HEK293 (cell line): ENCODE measurements at regions not wholly inside any gene's neighbourhood (a gene's known extent, or its start where the extent isn't known, plus 50 kb on each side); places are given as distances from the start of the nearest gene placed in this dataset.

Source experiments
- CTCF ChIA-PET: fragments of 350-600 bp; formaldehyde crosslinking; extraction: SDS; loops from one replicate; lab custom pipeline; 2021; ENCODE audit warnings: antibody characterized with exemption; lab: Yijun Ruan, JAX
- POLR2A ChIA-PET: fragments of 300-600 bp; formaldehyde crosslinking; extraction: SDS; loops from one replicate; lab custom pipeline; 2020; ENCODE audit warnings: antibody characterized with exemption, inconsistent platforms; lab: Yijun Ruan, JAX
- H3K27ac ChIP-seq: fragments of 200-500 bp; sonication (Bioruptor generic); 2 replicates; pipeline ENCODE4 v1.5.1; 2014; ENCODE audit warnings: low read depth, low read length, control low read depth, inconsistent platforms; ENCODE audit errors: extremely low read depth
- H3K36me3 ChIP-seq, 2 experiments: fragments of 200-500 bp in 1 of 2; sonication (Bioruptor generic) in 1 of 2; 1 replicate in 1 of 2; 2 replicates in 1 of 2; pipeline ENCODE4 v1.5.1; 2014 to 2017; ENCODE audit warnings: inconsistent platforms in 2 of 2, low read length in 2 of 2; ENCODE audit not compliant: control insufficient read depth in 2 of 2, insufficient read depth in 1 of 2
- H3K4me1 ChIP-seq: fragments of 200-500 bp; sonication (Bioruptor generic); 2 replicates; pipeline ENCODE4 v1.5.1; 2014; ENCODE audit warnings: mild to moderate bottlenecking, low read length, inconsistent platforms; ENCODE audit not compliant: control insufficient read depth, insufficient read depth
- H3K4me3 ChIP-seq: 2 replicates; pipeline ENCODE4 v1.5.1; 2011; ENCODE audit warnings: low read depth, mild to moderate bottlenecking, control low read depth, low read length, moderate library complexity
- H3K9me3 ChIP-seq: fragments of 200-500 bp; sonication (Bioruptor generic); 2 replicates; pipeline ENCODE4 v1.5.1; 2014; ENCODE audit warnings: low read depth, low read length, inconsistent platforms; ENCODE audit not compliant: control insufficient read depth, insufficient read depth
- HOXD13 ChIP-seq: sonication (generic); formaldehyde crosslinking; IDR thresholded peaks from 2 replicates; pipeline ENCODE4 v1.8.0; 2022; ENCODE audit warnings: missing genetic modification reagents, borderline replicate concordance
- YY2 ChIP-seq: fragments of 450-650 bp; formaldehyde crosslinking; IDR thresholded peaks from 2 replicates; pipeline ENCODE4 v1.5.1; 2016; ENCODE audit warnings: missing biosample characterization, missing genetic modification characterization
- ZBTB7A ChIP-seq: fragments of 450-650 bp; formaldehyde crosslinking; IDR thresholded peaks from 2 replicates; pipeline ENCODE4 v1.5.1; 2016; ENCODE audit warnings: low read depth, missing biosample characterization, missing genetic modification characterization
- ZNF202 ChIP-seq: fragments of 450-650 bp; formaldehyde crosslinking; IDR thresholded peaks from 2 replicates; pipeline ENCODE4 v1.5.1; 2016; ENCODE audit warnings: missing biosample characterization, missing genetic modification characterization, borderline replicate concordance
- ZNF416 ChIP-seq: fragments of 450-650 bp; formaldehyde crosslinking; IDR thresholded peaks from 2 replicates; pipeline ENCODE4 v1.5.1; 2016; ENCODE audit warnings: missing biosample characterization, missing genetic modification characterization
- ZNF426 ChIP-seq: fragments of 450-650 bp; formaldehyde crosslinking; IDR thresholded peaks from 2 replicates; pipeline ENCODE4 v1.5.1; 2017; ENCODE audit warnings: missing biosample characterization, missing genetic modification characterization, mild to moderate bottlenecking, inconsistent platforms, moderate library complexity
- ZNF510 ChIP-seq: fragments of 450-650 bp; formaldehyde crosslinking; IDR thresholded peaks from 2 replicates; pipeline ENCODE4 v1.5.1; 2018; ENCODE audit warnings: mild to moderate bottlenecking, missing genetic modification characterization, missing biosample characterization; ENCODE audit not compliant: insufficient replicate concordance
- ZNF660 ChIP-seq: fragments of 450-650 bp; IDR thresholded peaks from 2 replicates; pipeline ENCODE4 v1.5.1; 2018; ENCODE audit warnings: missing biosample characterization, mild to moderate bottlenecking, missing genetic modification characterization
- TF ChIP-seq, protein P1 (sequence below): fragments of 450-650 bp; formaldehyde crosslinking; IDR thresholded peaks from 2 replicates; pipeline ENCODE4 v1.5.1; 2016; ENCODE audit warnings: missing biosample characterization, missing genetic modification characterization, borderline replicate concordance
- TF ChIP-seq, protein P2 (sequence below): fragments of 450-650 bp; formaldehyde crosslinking; IDR thresholded peaks from 2 replicates; pipeline ENCODE4 v1.5.1; 2016; ENCODE audit warnings: missing biosample characterization, missing genetic modification characterization
- TF ChIP-seq, protein P3 (sequence below): fragments of 450-650 bp; formaldehyde crosslinking; IDR thresholded peaks from 2 replicates; pipeline ENCODE4 v1.5.1; 2016; ENCODE audit warnings: missing biosample characterization, missing genetic modification characterization, borderline replicate concordance
- TF ChIP-seq, protein P4 (sequence below): fragments of 450-650 bp; formaldehyde crosslinking; IDR thresholded peaks from 2 replicates; pipeline ENCODE4 v1.5.1; 2016; ENCODE audit warnings: missing biosample characterization, missing genetic modification characterization, borderline replicate concordance

DNA sequence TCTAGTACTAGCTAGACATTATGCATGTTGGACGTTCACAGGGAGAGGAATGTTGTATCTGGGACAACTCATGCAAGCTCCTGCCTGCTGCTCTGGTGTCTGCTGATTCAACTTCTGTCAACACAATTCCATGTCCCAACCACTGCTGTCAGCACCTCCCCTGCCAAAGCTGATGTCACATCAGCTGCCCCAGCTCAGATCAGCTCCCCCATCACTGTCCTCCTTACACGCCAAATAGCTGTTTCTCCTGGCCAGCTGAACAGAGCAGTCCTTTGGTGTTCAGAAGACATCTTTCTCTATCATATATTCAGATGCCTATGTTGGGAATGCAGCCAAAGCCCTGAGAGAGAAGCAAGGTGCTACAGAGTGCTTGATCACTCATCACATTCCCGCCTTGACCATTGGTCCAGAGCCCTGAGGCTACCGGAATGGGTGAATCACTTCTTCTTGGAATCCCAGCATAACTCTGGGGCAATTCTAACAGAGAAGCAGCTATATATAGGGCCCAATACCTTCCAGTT, 223.3 kb downstream of the SEC61B start (continued):
- TF ChIP-seq, protein P1, sequence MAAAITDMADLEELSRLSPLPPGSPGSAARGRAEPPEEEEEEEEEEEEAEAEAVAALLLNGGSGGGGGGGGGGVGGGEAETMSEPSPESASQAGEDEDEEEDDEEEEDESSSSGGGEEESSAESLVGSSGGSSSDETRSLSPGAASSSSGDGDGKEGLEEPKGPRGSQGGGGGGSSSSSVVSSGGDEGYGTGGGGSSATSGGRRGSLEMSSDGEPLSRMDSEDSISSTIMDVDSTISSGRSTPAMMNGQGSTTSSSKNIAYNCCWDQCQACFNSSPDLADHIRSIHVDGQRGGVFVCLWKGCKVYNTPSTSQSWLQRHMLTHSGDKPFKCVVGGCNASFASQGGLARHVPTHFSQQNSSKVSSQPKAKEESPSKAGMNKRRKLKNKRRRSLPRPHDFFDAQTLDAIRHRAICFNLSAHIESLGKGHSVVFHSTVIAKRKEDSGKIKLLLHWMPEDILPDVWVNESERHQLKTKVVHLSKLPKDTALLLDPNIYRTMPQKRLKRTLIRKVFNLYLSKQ (tag by site-specific recombination): no peak

DNA sequence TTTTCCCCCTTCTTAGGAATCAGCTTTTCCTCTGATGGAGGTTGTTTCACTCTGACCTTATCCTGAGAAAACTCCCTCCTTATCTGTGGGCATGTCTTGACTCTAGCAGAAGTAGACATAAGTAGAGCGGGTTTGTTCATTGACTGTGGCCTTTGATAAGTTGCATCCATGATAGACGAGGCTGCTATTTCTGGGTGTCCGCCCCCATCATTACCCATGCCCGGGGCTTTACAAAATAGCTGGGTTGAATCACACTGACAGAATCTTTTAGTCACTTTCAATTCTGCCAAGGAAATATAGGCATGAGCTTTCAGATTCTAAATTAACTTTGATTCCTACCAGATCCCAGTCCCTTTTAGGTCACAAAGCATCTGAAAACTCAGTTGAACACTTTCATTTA, 223.8 kb downstream of the SEC61B start:
- no peak overlapping the region for H3K27ac ChIP-seq
- no peaks in the 10 kb centered on the region for H3K36me3 ChIP-seq
- no peaks in the 10 kb centered on the region for H3K9me3 ChIP-seq
- POLR2A ChIA-PET: no interaction called here
- TF ChIP-seq, protein P2, sequence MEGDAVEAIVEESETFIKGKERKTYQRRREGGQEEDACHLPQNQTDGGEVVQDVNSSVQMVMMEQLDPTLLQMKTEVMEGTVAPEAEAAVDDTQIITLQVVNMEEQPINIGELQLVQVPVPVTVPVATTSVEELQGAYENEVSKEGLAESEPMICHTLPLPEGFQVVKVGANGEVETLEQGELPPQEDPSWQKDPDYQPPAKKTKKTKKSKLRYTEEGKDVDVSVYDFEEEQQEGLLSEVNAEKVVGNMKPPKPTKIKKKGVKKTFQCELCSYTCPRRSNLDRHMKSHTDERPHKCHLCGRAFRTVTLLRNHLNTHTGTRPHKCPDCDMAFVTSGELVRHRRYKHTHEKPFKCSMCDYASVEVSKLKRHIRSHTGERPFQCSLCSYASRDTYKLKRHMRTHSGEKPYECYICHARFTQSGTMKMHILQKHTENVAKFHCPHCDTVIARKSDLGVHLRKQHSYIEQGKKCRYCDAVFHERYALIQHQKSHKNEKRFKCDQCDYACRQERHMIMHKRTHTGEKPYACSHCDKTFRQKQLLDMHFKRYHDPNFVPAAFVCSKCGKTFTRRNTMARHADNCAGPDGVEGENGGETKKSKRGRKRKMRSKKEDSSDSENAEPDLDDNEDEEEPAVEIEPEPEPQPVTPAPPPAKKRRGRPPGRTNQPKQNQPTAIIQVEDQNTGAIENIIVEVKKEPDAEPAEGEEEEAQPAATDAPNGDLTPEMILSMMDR (tag by site-specific recombination): no peak
- TF ChIP-seq ZBTB7A (tag by site-specific recombination) (no peak), ZNF426 (tag by site-specific recombination) (no peak), ZNF202 (tag by site-specific recombination) (no peak), HOXD13 (CRISPR knock-in tag) (no peak)
- TF ChIP-seq, protein P3, sequence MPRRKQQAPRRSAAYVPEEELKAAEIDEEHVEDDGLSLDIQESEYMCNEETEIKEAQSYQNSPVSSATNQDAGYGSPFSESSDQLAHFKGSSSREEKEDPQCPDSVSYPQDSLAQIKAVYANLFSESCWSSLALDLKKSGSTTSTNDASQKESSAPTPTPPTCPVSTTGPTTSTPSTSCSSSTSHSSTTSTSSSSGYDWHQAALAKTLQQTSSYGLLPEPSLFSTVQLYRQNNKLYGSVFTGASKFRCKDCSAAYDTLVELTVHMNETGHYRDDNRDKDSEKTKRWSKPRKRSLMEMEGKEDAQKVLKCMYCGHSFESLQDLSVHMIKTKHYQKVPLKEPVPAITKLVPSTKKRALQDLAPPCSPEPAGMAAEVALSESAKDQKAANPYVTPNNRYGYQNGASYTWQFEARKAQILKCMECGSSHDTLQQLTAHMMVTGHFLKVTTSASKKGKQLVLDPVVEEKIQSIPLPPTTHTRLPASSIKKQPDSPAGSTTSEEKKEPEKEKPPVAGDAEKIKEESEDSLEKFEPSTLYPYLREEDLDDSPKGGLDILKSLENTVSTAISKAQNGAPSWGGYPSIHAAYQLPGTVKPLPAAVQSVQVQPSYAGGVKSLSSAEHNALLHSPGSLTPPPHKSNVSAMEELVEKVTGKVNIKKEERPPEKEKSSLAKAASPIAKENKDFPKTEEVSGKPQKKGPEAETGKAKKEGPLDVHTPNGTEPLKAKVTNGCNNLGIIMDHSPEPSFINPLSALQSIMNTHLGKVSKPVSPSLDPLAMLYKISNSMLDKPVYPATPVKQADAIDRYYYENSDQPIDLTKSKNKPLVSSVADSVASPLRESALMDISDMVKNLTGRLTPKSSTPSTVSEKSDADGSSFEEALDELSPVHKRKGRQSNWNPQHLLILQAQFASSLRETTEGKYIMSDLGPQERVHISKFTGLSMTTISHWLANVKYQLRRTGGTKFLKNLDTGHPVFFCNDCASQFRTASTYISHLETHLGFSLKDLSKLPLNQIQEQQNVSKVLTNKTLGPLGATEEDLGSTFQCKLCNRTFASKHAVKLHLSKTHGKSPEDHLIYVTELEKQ (tag by site-specific recombination): no peak
- TF ChIP-seq, all 188 proteins: peak for 0
- no peaks in the 10 kb centered on the region for H3K4me1 ChIP-seq
- CTCF ChIA-PET: interaction anchor here (0.5 to 0.9 kb wide), 4 partner anchors 139 to 517 kb away, joined by 3 to 4 read pairs (median 3); no protein-coding TSS in a partner anchor
- H3K4me3 ChIP-seq: no peak overlapping the region

DNA sequence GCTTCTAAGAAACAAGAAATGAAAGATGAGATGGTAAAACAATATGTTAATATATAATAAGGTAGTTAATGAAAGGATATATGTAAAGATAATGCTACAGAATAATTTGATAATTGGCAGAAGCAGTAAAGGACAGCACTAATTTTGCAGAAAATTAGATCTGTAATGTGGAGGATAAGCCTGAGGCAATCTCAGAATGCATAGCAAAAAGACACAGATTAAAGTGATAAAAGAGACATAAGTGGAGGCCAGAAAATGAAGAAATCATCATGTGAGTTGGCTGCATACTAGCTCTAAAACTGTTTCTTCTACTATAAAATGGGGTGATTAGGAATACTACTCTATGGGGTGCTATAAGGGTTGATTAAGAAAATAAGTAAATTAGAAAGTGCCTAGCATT, 225.9 kb downstream of the SEC61B start:
- H3K4me1 ChIP-seq: no peaks in the 10 kb centered on the region
- H3K27ac ChIP-seq: no peak overlapping the region
- POLR2A ChIA-PET: no interaction called here
- TF ChIP-seq ZNF416 (tag by site-specific recombination): no peak
- no peak for TF ChIP-seq ZNF510
- no peak for TF ChIP-seq YY2 (tag by site-specific recombination)
- TF ChIP-seq, protein P4, sequence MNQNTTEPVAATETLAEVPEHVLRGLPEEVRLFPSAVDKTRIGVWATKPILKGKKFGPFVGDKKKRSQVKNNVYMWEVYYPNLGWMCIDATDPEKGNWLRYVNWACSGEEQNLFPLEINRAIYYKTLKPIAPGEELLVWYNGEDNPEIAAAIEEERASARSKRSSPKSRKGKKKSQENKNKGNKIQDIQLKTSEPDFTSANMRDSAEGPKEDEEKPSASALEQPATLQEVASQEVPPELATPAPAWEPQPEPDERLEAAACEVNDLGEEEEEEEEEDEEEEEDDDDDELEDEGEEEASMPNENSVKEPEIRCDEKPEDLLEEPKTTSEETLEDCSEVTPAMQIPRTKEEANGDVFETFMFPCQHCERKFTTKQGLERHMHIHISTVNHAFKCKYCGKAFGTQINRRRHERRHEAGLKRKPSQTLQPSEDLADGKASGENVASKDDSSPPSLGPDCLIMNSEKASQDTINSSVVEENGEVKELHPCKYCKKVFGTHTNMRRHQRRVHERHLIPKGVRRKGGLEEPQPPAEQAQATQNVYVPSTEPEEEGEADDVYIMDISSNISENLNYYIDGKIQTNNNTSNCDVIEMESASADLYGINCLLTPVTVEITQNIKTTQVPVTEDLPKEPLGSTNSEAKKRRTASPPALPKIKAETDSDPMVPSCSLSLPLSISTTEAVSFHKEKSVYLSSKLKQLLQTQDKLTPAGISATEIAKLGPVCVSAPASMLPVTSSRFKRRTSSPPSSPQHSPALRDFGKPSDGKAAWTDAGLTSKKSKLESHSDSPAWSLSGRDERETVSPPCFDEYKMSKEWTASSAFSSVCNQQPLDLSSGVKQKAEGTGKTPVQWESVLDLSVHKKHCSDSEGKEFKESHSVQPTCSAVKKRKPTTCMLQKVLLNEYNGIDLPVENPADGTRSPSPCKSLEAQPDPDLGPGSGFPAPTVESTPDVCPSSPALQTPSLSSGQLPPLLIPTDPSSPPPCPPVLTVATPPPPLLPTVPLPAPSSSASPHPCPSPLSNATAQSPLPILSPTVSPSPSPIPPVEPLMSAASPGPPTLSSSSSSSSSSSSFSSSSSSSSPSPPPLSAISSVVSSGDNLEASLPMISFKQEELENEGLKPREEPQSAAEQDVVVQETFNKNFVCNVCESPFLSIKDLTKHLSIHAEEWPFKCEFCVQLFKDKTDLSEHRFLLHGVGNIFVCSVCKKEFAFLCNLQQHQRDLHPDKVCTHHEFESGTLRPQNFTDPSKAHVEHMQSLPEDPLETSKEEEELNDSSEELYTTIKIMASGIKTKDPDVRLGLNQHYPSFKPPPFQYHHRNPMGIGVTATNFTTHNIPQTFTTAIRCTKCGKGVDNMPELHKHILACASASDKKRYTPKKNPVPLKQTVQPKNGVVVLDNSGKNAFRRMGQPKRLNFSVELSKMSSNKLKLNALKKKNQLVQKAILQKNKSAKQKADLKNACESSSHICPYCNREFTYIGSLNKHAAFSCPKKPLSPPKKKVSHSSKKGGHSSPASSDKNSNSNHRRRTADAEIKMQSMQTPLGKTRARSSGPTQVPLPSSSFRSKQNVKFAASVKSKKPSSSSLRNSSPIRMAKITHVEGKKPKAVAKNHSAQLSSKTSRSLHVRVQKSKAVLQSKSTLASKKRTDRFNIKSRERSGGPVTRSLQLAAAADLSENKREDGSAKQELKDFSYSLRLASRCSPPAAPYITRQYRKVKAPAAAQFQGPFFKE: no peak
- no peak for TF ChIP-seq ZNF202 (tag by site-specific recombination)
- TF ChIP-seq ZNF660 (tag by site-specific recombination): no peak
- CTCF ChIA-PET: interaction anchor here (0.6 kb wide), 1 partner anchor 72 kb away, joined by 3 read pairs; no protein-coding TSS in a partner anchor
- H3K9me3 ChIP-seq: no peaks in the 10 kb centered on the region
- H3K36me3 ChIP-seq: no peaks in the 10 kb centered on the region
- H3K4me3 ChIP-seq: no peak overlapping the region
